Panc1 (cell line): ENCODE measurements at regions not wholly inside any gene's neighbourhood (a gene's known extent, or its start where the extent isn't known, plus 50 kb on each side); places are given as distances from the start of the nearest gene placed in this dataset.

Experiments
- ATAC-seq: fragments of 200-7000 bp; cut with Tn5 transposase; 2 replicates; pipeline ENCODE4 v1.9.1; 2020; ENCODE audit warnings: mild to moderate bottlenecking, moderate library complexity
- BruUV-seq: library from RNA; stranded (reverse); fragments of 400-500 nt; replicated peaks from 2 replicates; lab custom pipeline; 2021; lab: Mats Ljungman, UMichigan
- CTCF ChIA-PET: fragments of 300-600 bp; sonication (Branson Sonifier 250); formaldehyde crosslinking; loops from one replicate; lab custom pipeline; 2022; ENCODE audit warnings: antibody characterized with exemption; lab: Charles Lee
- POLR2A ChIA-PET: fragments of 300-600 bp; sonication (Branson Sonifier 250); formaldehyde crosslinking; loops from one replicate; lab custom pipeline; 2022; ENCODE audit warnings: antibody characterized with exemption; lab: Charles Lee
- DNase-seq: peaks from one replicate; pipeline ENCODE4 v3.0.0-alpha.2; 2010; ENCODE audit warnings: low read depth, low spot score
- H3K27ac ChIP-seq: 2 replicates; pipeline ENCODE4 v1.5.1; 2011; ENCODE audit warnings: mild to moderate bottlenecking, low read length, inconsistent platforms
- H3K27me3 ChIP-seq: fragments of 200-500 bp; sonication (Bioruptor generic); 2 replicates; pipeline ENCODE4 v1.6.0; 2014; ENCODE audit warnings: low read length, inconsistent platforms; ENCODE audit not compliant: control insufficient read depth, insufficient read depth
- H3K36me3 ChIP-seq: fragments of 200-500 bp; sonication (Bioruptor generic); 2 replicates; pipeline ENCODE4 v1.5.1; 2014; ENCODE audit warnings: inconsistent platforms, mild to moderate bottlenecking, low read length, moderate library complexity; ENCODE audit not compliant: control insufficient read depth, insufficient read depth
- H3K4me1 ChIP-seq: 2 replicates; pipeline ENCODE4 v1.5.1; 2011; ENCODE audit warnings: inconsistent platforms, mild to moderate bottlenecking, low read length, moderate library complexity; ENCODE audit not compliant: control insufficient read depth, insufficient read depth
- H3K4me3 ChIP-seq, 2 experiments: 2 replicates each; pipeline ENCODE4 v1.5.1; 2011 to 2012; ENCODE audit warnings: low read depth in 2 of 2, low read length in 2 of 2, mild to moderate bottlenecking in 2 of 2, inconsistent platforms in 1 of 2, moderate library complexity in 1 of 2
- H3K9me3 ChIP-seq: fragments of 200-500 bp; sonication (Bioruptor generic); 2 replicates; pipeline ENCODE4 v1.5.1; 2014; ENCODE audit warnings: low read depth, mild to moderate bottlenecking, inconsistent platforms, low read length, moderate library complexity; ENCODE audit not compliant: control insufficient read depth, insufficient read depth
- POLR2AphosphoS5 ChIP-seq: IDR thresholded peaks from 2 replicates; pipeline ENCODE4 v1.6.1; 2012; ENCODE audit warnings: mild to moderate bottlenecking, low read depth, low read length, moderate library complexity
- REST ChIP-seq, 2 experiments: IDR thresholded peaks; 2 replicates each; pipeline ENCODE4 v1.6.1; 2011 to 2012; ENCODE audit warnings: low read depth in 2 of 2, control low read depth in 1 of 2, low read length in 1 of 2, mild to moderate bottlenecking in 1 of 2, moderate library complexity in 1 of 2; ENCODE audit not compliant: insufficient read depth in 1 of 2
- SIN3A ChIP-seq: IDR thresholded peaks from 2 replicates; pipeline ENCODE4 v1.6.1; 2012; ENCODE audit warnings: low read depth, mild to moderate bottlenecking, low read length, moderate library complexity, borderline replicate concordance; ENCODE audit not compliant: insufficient read depth
- TCF7L2 ChIP-seq: IDR thresholded peaks from 2 replicates; pipeline ENCODE4 v1.6.1; 2011; ENCODE audit warnings: mild to moderate bottlenecking, low read depth, low read length, inconsistent platforms
- in situ Hi-C: cut with HindIII; loops from 2 replicates; pipeline ENCODE4 v1.10.0; 2016; ENCODE audit warnings: low sequenced_read_pairs, low pct_unique_long_range_greater_than_20kb
- intact Hi-C: fragments of 100-400 bp; cut with micrococcal nuclease; formaldehyde crosslinking; loops from one replicate; pipeline ENCODE4 v1.10.0; 2022; ENCODE audit not compliant: unreplicated experiment
- TF ChIP-seq, protein P1 (sequence below): fragments of 450-650 bp; IDR thresholded peaks from 2 replicates; pipeline ENCODE4 v1.5.1; 2017; ENCODE audit warnings: mild to moderate bottlenecking

GRCh38 chr4:174099712-174100111, 183.8 kb downstream of the FBXO8 start:
- POLR2A ChIA-PET: no interaction called here
- no peak for ATAC-seq
- no peak for DNase-seq
- Histone ChIP-seq H3K27me3 (no peaks in the 10 kb centered on the region), H3K27ac (no peak overlapping the region), H3K9me3 (no peaks in the 10 kb centered on the region), H3K4me1 (no peaks in the 10 kb centered on the region), H3K36me3 (no peaks in the 10 kb centered on the region), H3K4me3 (no peak overlapping the region)
- intact Hi-C loops (no loop called here), in situ Hi-C loops (no loop called here)
- no peak for TF ChIP-seq POLR2AphosphoS5
- no TSS peak for BruUV-seq
- CTCF ChIA-PET: no interaction called here

- ChIA-PET POLR2A (no interaction called here), CTCF (no interaction called here)
- TF ChIP-seq TCF7L2 (no peak), REST (IDR thresholded peaks at IDR 0.05; ENCODE audit: insufficient read depth in 1 of 2, low read depth in 2 of 2, low read length in 1 of 2) (no peak), POLR2AphosphoS5 (no peak), SIN3A (no peak)
- TF ChIP-seq, protein P1, sequence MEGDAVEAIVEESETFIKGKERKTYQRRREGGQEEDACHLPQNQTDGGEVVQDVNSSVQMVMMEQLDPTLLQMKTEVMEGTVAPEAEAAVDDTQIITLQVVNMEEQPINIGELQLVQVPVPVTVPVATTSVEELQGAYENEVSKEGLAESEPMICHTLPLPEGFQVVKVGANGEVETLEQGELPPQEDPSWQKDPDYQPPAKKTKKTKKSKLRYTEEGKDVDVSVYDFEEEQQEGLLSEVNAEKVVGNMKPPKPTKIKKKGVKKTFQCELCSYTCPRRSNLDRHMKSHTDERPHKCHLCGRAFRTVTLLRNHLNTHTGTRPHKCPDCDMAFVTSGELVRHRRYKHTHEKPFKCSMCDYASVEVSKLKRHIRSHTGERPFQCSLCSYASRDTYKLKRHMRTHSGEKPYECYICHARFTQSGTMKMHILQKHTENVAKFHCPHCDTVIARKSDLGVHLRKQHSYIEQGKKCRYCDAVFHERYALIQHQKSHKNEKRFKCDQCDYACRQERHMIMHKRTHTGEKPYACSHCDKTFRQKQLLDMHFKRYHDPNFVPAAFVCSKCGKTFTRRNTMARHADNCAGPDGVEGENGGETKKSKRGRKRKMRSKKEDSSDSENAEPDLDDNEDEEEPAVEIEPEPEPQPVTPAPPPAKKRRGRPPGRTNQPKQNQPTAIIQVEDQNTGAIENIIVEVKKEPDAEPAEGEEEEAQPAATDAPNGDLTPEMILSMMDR: no peak
- Histone ChIP-seq H3K27me3 (no peaks in the 10 kb centered on the region), H3K4me1 (no peaks in the 10 kb centered on the region), H3K9me3 (no peaks in the 10 kb centered on the region), H3K4me3 (no peak overlapping the region), H3K27ac (no peak overlapping the region), H3K36me3 (no peaks in the 10 kb centered on the region)
- in situ Hi-C loops: no loop called here
- BruUV-seq: no TSS peak
- intact Hi-C loops: no loop called here
- no peak for DNase-seq
- no peak for ATAC-seq
These were observed 186.5 kb downstream of the FBXO8 start for GRCh38 chr4:174096999-174097398.

- Histone ChIP-seq H3K36me3 (no peaks in the 10 kb centered on the region), H3K27me3 (no peaks in the 10 kb centered on the region), H3K27ac (no peak overlapping the region), H3K4me1 (no peaks in the 10 kb centered on the region), H3K4me3 (no peak overlapping the region), H3K9me3 (no peaks in the 10 kb centered on the region)
- intact Hi-C loops (no loop called here), in situ Hi-C loops (no loop called here)
- BruUV-seq: no TSS peak
- DNase-seq (no peak), ATAC-seq (no peak)
- CTCF ChIA-PET: no interaction called here
- POLR2A ChIA-PET: no interaction called here
- TF ChIP-seq SIN3A: no peak
- no peak for TF ChIP-seq POLR2AphosphoS5
- TF ChIP-seq, protein P1: no peak
- TF ChIP-seq TCF7L2: no peak
- no peak for TF ChIP-seq REST (IDR thresholded peaks at IDR 0.05; ENCODE audit: insufficient read depth in 1 of 2, low read depth in 2 of 2, low read length in 1 of 2)
These were observed 187.0 kb downstream of the FBXO8 start for GRCh38 chr4:174096456-174096855.
